GM12878 (cell line): ENCODE measurements at regions not wholly inside any gene's neighbourhood (a gene's known extent, or its start where the extent isn't known, plus 50 kb on each side); places are given as distances from the start of the nearest gene placed in this dataset.

Experiments
- ATAC-seq: fragments of 200-7000 bp; cut with Tn5 transposase; 3 replicates; pipeline ENCODE4 v1.9.1; 2020; ENCODE audit warnings: mild to moderate bottlenecking, moderate library complexity
- BruUV-seq: library from RNA; stranded (reverse); fragments of 400-500 nt; replicated peaks from 2 replicates; lab custom pipeline; 2021; lab: Mats Ljungman, UMichigan
- CTCF ChIA-PET: fragments of 300-600 bp; sonication (Branson Sonifier 250); formaldehyde crosslinking; extraction: SDS; loops from one replicate; lab custom pipeline; 2021; ENCODE audit warnings: inconsistent platforms; lab: Yijun Ruan, JAX
- POLR2A ChIA-PET: fragments of 350-600 bp; formaldehyde crosslinking; extraction: SDS; loops from one replicate; lab custom pipeline; 2021; ENCODE audit warnings: inconsistent platforms; lab: Charles Lee
- RAD21 ChIA-PET: fragments of 300-600 bp; sonication (Branson Sonifier 250); formaldehyde crosslinking; loops from one replicate; lab custom pipeline; 2023; ENCODE audit warnings: antibody characterized with exemption; ENCODE audit not compliant: unreplicated experiment; lab: Charles Lee
- SMC1A ChIA-PET: fragments of 300-600 bp; sonication (Branson Sonifier 250); formaldehyde crosslinking; loops from one replicate; lab custom pipeline; 2023; ENCODE audit not compliant: unreplicated experiment, uncharacterized antibody; lab: Charles Lee
- DNase-seq: peaks from one replicate; pipeline ENCODE4 v3.0.0-alpha.2; 2011; ENCODE audit warnings: low read depth, low spot score
- FAIRE-seq: peaks from 3 replicates; lab custom pipeline; 2011; peaks lifted over from hg19 to GRCh38; lab: Jason Lieb, UNC
- H2AFZ ChIP-seq: 2 replicates; pipeline ENCODE4 v1.6.0; 2011; ENCODE audit warnings: low read depth, low read length, control low read depth; ENCODE audit not compliant: control insufficient read depth
- H3K27ac ChIP-seq: 2 replicates; pipeline ENCODE4 v1.5.1; 2011; ENCODE audit warnings: control low read depth; ENCODE audit not compliant: control insufficient read depth, insufficient read depth
- H3K27me3 ChIP-seq, 2 experiments: replicated peaks in 1 of 2; 2 replicates each; pipeline versions ENCODE4 v1.6.0 to v1.6.1; 2011; ENCODE audit warnings: low read length in 1 of 2; ENCODE audit not compliant: control insufficient read depth in 2 of 2, insufficient read depth in 2 of 2
- H3K36me3 ChIP-seq, 2 experiments: 2 replicates each; pipeline ENCODE4 v1.5.1; 2011; ENCODE audit warnings: low read length in 1 of 2; ENCODE audit not compliant: control insufficient read depth in 2 of 2, insufficient read depth in 2 of 2
- H3K4me1 ChIP-seq: 2 replicates; pipeline ENCODE4 v1.6.1; 2011; ENCODE audit warnings: mild to moderate bottlenecking, low read length, moderate library complexity, mixed read lengths; ENCODE audit not compliant: control insufficient read depth, insufficient read depth
- H3K4me2 ChIP-seq: 2 replicates; pipeline ENCODE4 v1.6.0; 2011; ENCODE audit warnings: control low read depth; ENCODE audit not compliant: control insufficient read depth, insufficient read depth
- H3K4me3 ChIP-seq: fragments of 200-600 bp; sonication (generic); 2 replicates; pipeline ENCODE4 v1.5.1; 2016
- H3K79me2 ChIP-seq: 2 replicates; pipeline ENCODE4 v1.6.0; 2011; ENCODE audit warnings: low read length; ENCODE audit not compliant: control insufficient read depth, insufficient read depth
- H3K9ac ChIP-seq: 2 replicates; pipeline ENCODE4 v1.8.0; 2011; ENCODE audit warnings: low read length, control low read depth, mixed read lengths; ENCODE audit not compliant: control insufficient read depth, insufficient read depth
- H3K9me3 ChIP-seq: replicated peaks from 3 replicates; pipeline ENCODE4 v1.5.1; 2011; ENCODE audit warnings: mild to moderate bottlenecking, low read length; ENCODE audit not compliant: control insufficient read depth, insufficient read depth
- H4K20me1 ChIP-seq: 2 replicates; pipeline ENCODE4 v1.6.0; 2011; ENCODE audit not compliant: control insufficient read depth, insufficient read depth
- CEBPZ ChIP-seq: fragments of 150-350 bp; IDR thresholded peaks from 2 replicates; pipeline ENCODE4 v1.6.1; 2016; ENCODE audit warnings: low read depth, low read length
- CHD2 ChIP-seq: IDR thresholded peaks from 2 replicates; pipeline ENCODE4 v1.6.1; 2011; ENCODE audit warnings: low read depth, low read length, improper control_type of control experiment, borderline replicate concordance
- KDM1A ChIP-seq: fragments of 200-600 bp; sonication (generic); IDR thresholded peaks from 2 replicates; pipeline ENCODE4 v1.6.1; 2016; ENCODE audit warnings: borderline replicate concordance
- MEF2B ChIP-seq: fragments of 450-650 bp; IDR thresholded peaks from 2 replicates; pipeline ENCODE4 v1.6.1; 2018; ENCODE audit warnings: mild to moderate bottlenecking, moderate library complexity; ENCODE audit not compliant: partially characterized antibody, poor library complexity, severe bottlenecking
- NRF1 ChIP-seq: conservative IDR thresholded peaks from 2 replicates; pipeline ENCODE4 v1.6.1; 2011; ENCODE audit warnings: mild to moderate bottlenecking, low read depth, low read length, improper control_type of control experiment
- PAX8 ChIP-seq: fragments of 450-650 bp; IDR thresholded peaks from 2 replicates; pipeline ENCODE4 v1.6.1; 2017; ENCODE audit warnings: mild to moderate bottlenecking, moderate library complexity
- POLR2A ChIP-seq: IDR thresholded peaks from 2 replicates; pipeline ENCODE4 v1.6.1; 2011; ENCODE audit warnings: low read depth, mild to moderate bottlenecking, low read length
- RB1 ChIP-seq: fragments of 450-650 bp; formaldehyde crosslinking; IDR thresholded peaks from 2 replicates; pipeline ENCODE4 v1.6.1; 2017; ENCODE audit warnings: mild to moderate bottlenecking, borderline replicate concordance
- YBX1 ChIP-seq: fragments of 450-650 bp; IDR thresholded peaks from 2 replicates; pipeline ENCODE4 v1.6.1; 2016; ENCODE audit warnings: antibody characterized with exemption
- ZNF274 ChIP-seq: IDR thresholded peaks from one replicate; pipeline ENCODE4 v1.8.0; 2011; ENCODE audit not compliant: insufficient read length, insufficient read depth
- WGBS: methylation state at CpG from one replicate; pipeline ENCODE4 v1.1.6; 2016; ENCODE audit warnings: low lambda C conversion rate; ENCODE audit not compliant: insufficient replicate concordance, insufficient coverage; ENCODE audit errors: missing lambda C conversion rate; 5-methylcytosine and 5-hydroxymethylcytosine counted together
- in situ Hi-C: fragments of 300-500 bp; cut with MboI; formaldehyde crosslinking; loops from 9 replicates; pipeline ENCODE4 v1.14.3; 2018; ENCODE audit warnings: mixed read lengths
- intact Hi-C: fragments of 100-400 bp; cut with micrococcal nuclease; formaldehyde crosslinking; loops from one replicate; pipeline ENCODE4 v1.14.2; 2022; ENCODE audit not compliant: unreplicated experiment
- TF ChIP-seq, protein P1 (sequence below): fragments of 150-350 bp; IDR thresholded peaks from 2 replicates; pipeline ENCODE4 v1.6.1; 2014; ENCODE audit warnings: mild to moderate bottlenecking, low read depth, low read length

DNA sequence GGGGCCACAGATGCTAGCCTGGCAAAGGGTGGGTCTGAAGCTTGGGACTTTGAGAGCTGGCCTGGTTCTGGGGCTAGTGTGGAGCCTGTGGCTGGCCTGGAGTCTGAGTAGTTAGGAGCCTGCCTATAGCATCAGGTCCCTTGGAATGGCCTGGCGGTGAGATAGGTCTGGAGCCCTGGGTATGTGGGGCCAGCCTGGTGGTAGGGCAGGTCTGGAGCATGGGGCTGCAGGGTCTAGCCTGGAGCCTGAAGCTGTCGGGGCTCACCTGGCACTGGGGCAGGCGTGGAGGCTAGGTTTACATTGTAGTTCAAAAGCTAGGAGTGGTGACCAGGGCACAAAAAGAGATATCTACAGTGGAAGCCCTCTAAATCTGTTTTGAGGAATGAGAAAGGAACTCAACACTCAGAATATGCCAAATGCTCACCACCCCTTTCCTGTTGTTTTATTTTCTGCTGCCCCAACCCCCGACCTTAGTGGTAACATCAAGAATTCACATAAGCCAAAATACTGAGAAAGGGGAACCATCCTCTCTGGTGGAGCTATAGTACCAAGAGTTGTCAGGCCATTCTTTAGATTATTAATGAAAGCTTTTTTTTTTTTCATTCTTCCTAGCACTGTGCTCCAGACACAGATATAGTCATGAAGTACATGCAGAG lies 100.3 kb downstream of the TANC2 start (continued):
- TF ChIP-seq CEBPZ (no peak), KDM1A (no peak), MEF2B (no peak), PAX8 (no peak)

DNA sequence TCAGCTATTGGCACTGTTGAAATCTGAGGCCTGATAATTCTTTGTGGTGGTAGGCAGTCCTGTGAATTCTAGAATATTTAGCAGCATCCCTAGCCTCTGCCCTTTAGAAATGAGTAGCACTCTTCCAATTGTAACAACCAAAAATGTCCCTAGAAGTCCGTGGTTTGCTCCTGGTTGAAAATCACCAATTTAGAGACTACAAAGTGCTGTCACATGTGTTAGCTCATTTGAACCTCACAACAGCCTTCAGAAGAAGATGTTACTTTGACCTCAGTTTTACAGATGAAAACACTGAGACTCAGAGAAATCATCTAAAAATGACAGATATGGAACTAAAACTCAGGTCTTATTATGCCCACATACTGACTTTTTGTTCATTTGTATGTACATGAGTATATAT lies 103.2 kb downstream of the TANC2 start:
- no peak for FAIRE-seq
- POLR2A ChIA-PET, result no interaction called here
- BruUV-seq, result no TSS peak

More for the DNA sequence above, 103.2 kb downstream of the TANC2 start:
- Histone ChIP-seq H3K79me2 (no peaks in the 10 kb centered on the region), H3K4me2 (no peak overlapping the region), H4K20me1 (no peaks in the 10 kb centered on the region), H3K9me3 (no peaks in the 10 kb centered on the region), H3K36me3 (no peaks in the 10 kb centered on the region), H3K27me3 (no peaks in the 10 kb centered on the region), H3K27ac (no peak overlapping the region), H2AFZ (no peak overlapping the region), H3K4me1 (no peaks in the 10 kb centered on the region), H3K4me3 (no peak overlapping the region), H3K9ac (no peak overlapping the region)
- ChIA-PET RAD21 (no interaction called here), SMC1A (no interaction called here), CTCF (interaction anchor here (1.6 kb wide), 1 partner anchor 17 kb away, joined by 3 read pairs; no protein-coding TSS in a partner anchor)
- in situ Hi-C loops, result no loop called here
- ATAC-seq (no peak), DNase-seq (no peak)
- TF ChIP-seq ZNF274 (no peak), POLR2A (no peak), CHD2 (no peak), YBX1 (no peak), NRF1 (no peak), RB1 (no peak)
- TF ChIP-seq, protein P1, sequence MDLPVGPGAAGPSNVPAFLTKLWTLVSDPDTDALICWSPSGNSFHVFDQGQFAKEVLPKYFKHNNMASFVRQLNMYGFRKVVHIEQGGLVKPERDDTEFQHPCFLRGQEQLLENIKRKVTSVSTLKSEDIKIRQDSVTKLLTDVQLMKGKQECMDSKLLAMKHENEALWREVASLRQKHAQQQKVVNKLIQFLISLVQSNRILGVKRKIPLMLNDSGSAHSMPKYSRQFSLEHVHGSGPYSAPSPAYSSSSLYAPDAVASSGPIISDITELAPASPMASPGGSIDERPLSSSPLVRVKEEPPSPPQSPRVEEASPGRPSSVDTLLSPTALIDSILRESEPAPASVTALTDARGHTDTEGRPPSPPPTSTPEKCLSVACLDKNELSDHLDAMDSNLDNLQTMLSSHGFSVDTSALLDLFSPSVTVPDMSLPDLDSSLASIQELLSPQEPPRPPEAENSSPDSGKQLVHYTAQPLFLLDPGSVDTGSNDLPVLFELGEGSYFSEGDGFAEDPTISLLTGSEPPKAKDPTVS, result no peak
- 0% methylated on average over 1 of the region's 1 CpG for WGBS
- intact Hi-C loops, result no loop called here
